Skeletal muscle tissue (tissue), 3 donors: ENCODE measurements at regions not wholly inside any gene's neighbourhood (a gene's known extent, or its start where the extent isn't known, plus 50 kb on each side); places are given as distances from the start of the nearest gene placed in this dataset.
A peak's percentile ranks its signal among the peaks of the same experiment; 100 is the strongest.

Experiments used
- H3K27ac ChIP-seq: one replicate; pipeline ENCODE4 v1.7.0; 2013; ENCODE audit warnings: mild to moderate bottlenecking, low read depth, low read length, inconsistent platforms
- H3K27me3 ChIP-seq, 3 donors: one replicate each; pipeline ENCODE4 v1.7.0; 2013; ENCODE audit warnings: low read length in 3 of 3; ENCODE audit not compliant: control insufficient read depth in 3 of 3, insufficient read depth in 3 of 3
- H3K36me3 ChIP-seq, 3 donors: one replicate each; pipeline ENCODE4 v1.7.0; 2013; ENCODE audit warnings: low read length in 3 of 3; ENCODE audit not compliant: control insufficient read depth in 3 of 3, insufficient read depth in 3 of 3
- H3K4me1 ChIP-seq, 3 donors: one replicate each; pipeline ENCODE4 v1.7.0; 2013; ENCODE audit warnings: low read length in 3 of 3, mild to moderate bottlenecking in 3 of 3; ENCODE audit not compliant: control insufficient read depth in 3 of 3, insufficient read depth in 3 of 3
- H3K4me3 ChIP-seq, 3 donors: one replicate each; pipeline ENCODE4 v1.7.0; 2013; ENCODE audit warnings: low read length in 3 of 3
- H3K9ac ChIP-seq, 3 donors: one replicate each; pipeline ENCODE4 v1.7.0; 2013; ENCODE audit warnings: low read length in 3 of 3, mild to moderate bottlenecking in 3 of 3, moderate library complexity in 2 of 3, low read depth in 1 of 3
- H3K9me3 ChIP-seq, 3 donors: one replicate each; pipeline ENCODE4 v1.7.0; 2013; ENCODE audit warnings: low read length in 3 of 3; ENCODE audit not compliant: control insufficient read depth in 3 of 3
- donor health status: Osteomylitis.

- Histone ChIP-seq H3K4me3 (no peak overlapping the region), H3K27ac (no peak overlapping the region), H3K36me3 (no peaks in the 10 kb centered on the region)
These were observed 286.7 kb upstream of the SLC39A10 start for GRCh38 chr2:195370167-195370943.

GRCh38 chr2:195369218-195369587, 287.8 kb upstream of the SLC39A10 start:
- no peak overlapping the region for H3K9ac ChIP-seq
- no peaks in the 10 kb centered on the region for H3K36me3 ChIP-seq
- no peaks in the 10 kb centered on the region for H3K27me3 ChIP-seq
- H3K27ac ChIP-seq: no peak overlapping the region
- H3K9me3 ChIP-seq: no peaks in the 10 kb centered on the region
- H3K4me3 ChIP-seq: no peak overlapping the region
- no peaks in the 10 kb centered on the region for H3K4me1 ChIP-seq

More at GRCh38 chr2:195370167-195370943, 286.7 kb upstream of the SLC39A10 start:
- H3K27me3 ChIP-seq: no peaks in the 10 kb centered on the region
- no peaks in the 10 kb centered on the region for H3K9me3 ChIP-seq
- H3K4me1 ChIP-seq: no peaks in the 10 kb centered on the region
- no peak overlapping the region for H3K9ac ChIP-seq

GRCh38 chr2:195368249-195369217, 288.5 kb upstream of the SLC39A10 start:
- no peak overlapping the region for H3K27ac ChIP-seq
- H3K4me1 ChIP-seq: no peaks in the 10 kb centered on the region
- no peaks in the 10 kb centered on the region for H3K27me3 ChIP-seq
- no peaks in the 10 kb centered on the region for H3K36me3 ChIP-seq
- no peaks in the 10 kb centered on the region for H3K9me3 ChIP-seq
- peak overlapping the region in 1 of 3 donors; percentile 12 for H3K4me3 ChIP-seq
- no peak overlapping the region for H3K9ac ChIP-seq

- Histone ChIP-seq H3K9ac (no peak overlapping the region), H3K9me3 (no peaks in the 10 kb centered on the region), H3K4me1 (no peaks in the 10 kb centered on the region), H3K4me3 (no peak overlapping the region), H3K27me3 (no peaks in the 10 kb centered on the region), H3K27ac (no peak overlapping the region), H3K36me3 (no peaks in the 10 kb centered on the region)
These were observed 289.2 kb upstream of the SLC39A10 start for GRCh38 chr2:195367809-195368208.

GRCh38 chr2:195364015-195364965, 292.7 kb upstream of the SLC39A10 start:
- H3K9ac ChIP-seq: no peak overlapping the region
- no peaks in the 10 kb centered on the region for H3K36me3 ChIP-seq
- no peaks in the 10 kb centered on the region for H3K27me3 ChIP-seq
- H3K9me3 ChIP-seq: no peaks in the 10 kb centered on the region
- no peak overlapping the region for H3K27ac ChIP-seq
- H3K4me3 ChIP-seq: no peak overlapping the region
- H3K4me1 ChIP-seq: no peaks in the 10 kb centered on the region

GRCh38 chr2:195363496-195363895, 293.5 kb upstream of the SLC39A10 start:
- H3K9me3 ChIP-seq: no peaks in the 10 kb centered on the region
- H3K4me3 ChIP-seq: no peak overlapping the region
- H3K9ac ChIP-seq: no peak overlapping the region
- no peaks in the 10 kb centered on the region for H3K4me1 ChIP-seq
- H3K27ac ChIP-seq: no peak overlapping the region
- no peaks in the 10 kb centered on the region for H3K27me3 ChIP-seq
- no peaks in the 10 kb centered on the region for H3K36me3 ChIP-seq

GRCh38 chr2:195360242-195360641, 296.8 kb upstream of the SLC39A10 start:
- Histone ChIP-seq H3K4me3 (no peak overlapping the region), H3K36me3 (no peaks in the 10 kb centered on the region), H3K9ac (no peak overlapping the region), H3K27ac (no peak overlapping the region), H3K4me1 (no peaks in the 10 kb centered on the region), H3K9me3 (no peaks in the 10 kb centered on the region), H3K27me3 (no peaks in the 10 kb centered on the region)

GRCh38 chr2:195359043-195359735, 297.8 kb upstream of the SLC39A10 start:
- H3K27ac ChIP-seq: no peak overlapping the region
- no peaks in the 10 kb centered on the region for H3K4me1 ChIP-seq
- H3K27me3 ChIP-seq: no peaks in the 10 kb centered on the region
- H3K9me3 ChIP-seq: no peaks in the 10 kb centered on the region
- no peak overlapping the region for H3K4me3 ChIP-seq
- H3K9ac ChIP-seq: no peak overlapping the region
- H3K36me3 ChIP-seq: no peaks in the 10 kb centered on the region

- Histone ChIP-seq H3K4me1 (no peaks in the 10 kb centered on the region), H3K9ac (no peak overlapping the region), H3K4me3 (no peak overlapping the region), H3K9me3 (no peaks in the 10 kb centered on the region), H3K36me3 (no peaks in the 10 kb centered on the region), H3K27me3 (no peaks in the 10 kb centered on the region), H3K27ac (no peak overlapping the region)
These were observed 300.0 kb upstream of the SLC39A10 start for GRCh38 chr2:195356920-195357440.
